ENCODE measurements at regions not wholly inside any gene's neighbourhood (a gene's known extent, or its start where the extent isn't known, plus 50 kb on each side); places are given as distances from the start of the nearest gene placed in this dataset.

DNA sequence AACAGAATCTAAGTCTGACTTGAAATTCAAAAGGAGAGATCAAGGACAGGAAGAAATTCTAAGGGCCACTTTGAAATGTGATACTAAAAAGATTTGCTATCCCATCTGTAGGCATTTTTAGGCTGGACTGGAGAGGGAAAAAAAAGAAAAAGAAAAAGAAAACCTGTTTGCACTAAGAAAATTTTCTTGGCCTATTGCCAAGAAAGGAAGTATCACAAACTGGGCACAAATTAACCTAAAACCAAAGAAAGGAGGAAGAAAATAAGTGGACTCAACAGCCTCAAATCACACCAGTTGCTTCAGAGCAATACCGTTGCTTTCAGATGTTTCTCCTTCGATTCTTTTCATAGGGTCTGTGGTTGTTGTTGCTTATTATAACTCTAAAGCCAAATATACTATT is 287.9 kb upstream of the VRK2 start:
- DNase-seq = no peak

DNA sequence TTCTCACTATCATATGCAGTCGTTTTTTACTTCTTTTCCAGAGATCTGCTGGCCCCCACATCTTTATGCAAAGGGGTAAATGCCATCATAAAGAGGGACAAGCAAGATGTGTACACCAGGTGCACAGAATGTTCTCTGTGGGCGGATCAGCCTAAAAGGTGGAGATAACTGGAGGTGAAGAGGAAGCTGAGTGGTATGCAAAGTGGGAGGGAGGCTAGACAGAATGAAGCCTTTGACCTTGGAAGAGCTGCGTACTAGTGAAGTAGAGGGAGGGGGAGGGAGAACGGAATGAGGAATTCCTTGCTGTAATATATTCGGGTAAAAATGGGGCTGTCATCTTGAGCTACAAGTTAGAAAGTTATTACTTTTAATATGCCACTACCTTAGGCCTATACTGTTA is 287.5 kb upstream of the VRK2 start:
- no peak for DNase-seq

DNA sequence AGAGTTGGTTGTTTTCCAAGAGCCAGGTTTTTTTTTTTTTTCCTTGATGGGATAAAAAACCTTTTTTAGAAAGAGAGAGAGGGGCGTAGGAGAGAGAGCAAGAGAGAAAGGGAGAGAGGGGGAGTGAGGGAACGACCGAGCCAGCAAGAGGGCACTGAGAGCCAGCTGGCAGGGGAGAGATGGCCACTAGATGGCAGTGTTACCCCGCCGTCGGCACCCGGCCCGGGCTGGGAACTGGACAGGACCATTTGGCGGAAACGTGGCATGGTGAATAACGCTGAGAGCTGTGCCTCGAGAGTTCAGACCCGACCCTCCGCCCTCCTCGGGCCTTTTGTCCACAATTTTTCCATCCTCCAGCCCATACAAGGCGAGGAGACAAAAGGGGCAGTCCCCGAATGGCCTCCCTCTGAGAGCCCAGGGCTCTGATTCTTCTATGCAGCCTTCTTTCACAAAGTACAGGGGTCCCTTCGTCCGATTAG is 286.7 kb upstream of the VRK2 start:
- DNase-seq = peak; percentile 87

DNA sequence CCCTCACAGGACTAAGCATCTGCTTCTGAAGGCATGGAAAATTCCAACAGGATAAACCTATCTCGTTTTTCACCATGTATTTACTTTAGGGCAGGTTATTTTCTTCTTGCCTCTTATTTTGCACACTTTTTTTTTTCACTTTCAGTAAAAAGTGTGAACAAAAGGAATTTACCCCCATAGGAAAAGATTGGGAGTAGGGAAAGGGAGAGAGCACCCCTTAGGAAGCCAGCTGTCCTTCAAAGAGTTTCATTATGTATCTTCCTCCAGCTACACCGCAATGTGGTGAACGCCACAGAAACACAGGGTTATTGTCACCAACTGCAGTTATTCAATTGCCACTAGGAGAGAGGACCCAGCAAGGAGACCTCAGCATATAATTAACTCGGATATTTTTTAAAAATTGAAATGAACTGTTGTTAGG is 286.2 kb upstream of the VRK2 start:
- peak; percentile 15 for DNase-seq

DNA sequence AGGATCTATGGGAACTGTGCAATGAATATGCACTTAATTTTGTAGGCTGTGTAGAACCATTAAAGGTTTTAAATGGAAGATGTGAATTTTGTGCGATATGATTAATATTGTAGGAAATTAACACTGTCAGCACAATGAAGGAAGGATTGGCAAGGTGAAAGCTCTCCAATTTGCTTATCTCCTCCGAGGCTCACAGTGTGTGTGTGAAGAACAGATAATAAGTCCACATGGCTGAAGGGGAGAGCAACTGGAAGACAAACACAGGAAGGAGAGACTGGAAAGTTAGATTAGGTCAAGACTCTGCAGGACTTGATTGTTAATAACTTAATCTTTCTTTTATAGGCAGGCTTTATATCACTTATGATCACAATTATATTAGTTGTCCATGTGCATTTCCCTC is 269.7 kb upstream of the VRK2 start:
- DNase-seq = no peak

DNA sequence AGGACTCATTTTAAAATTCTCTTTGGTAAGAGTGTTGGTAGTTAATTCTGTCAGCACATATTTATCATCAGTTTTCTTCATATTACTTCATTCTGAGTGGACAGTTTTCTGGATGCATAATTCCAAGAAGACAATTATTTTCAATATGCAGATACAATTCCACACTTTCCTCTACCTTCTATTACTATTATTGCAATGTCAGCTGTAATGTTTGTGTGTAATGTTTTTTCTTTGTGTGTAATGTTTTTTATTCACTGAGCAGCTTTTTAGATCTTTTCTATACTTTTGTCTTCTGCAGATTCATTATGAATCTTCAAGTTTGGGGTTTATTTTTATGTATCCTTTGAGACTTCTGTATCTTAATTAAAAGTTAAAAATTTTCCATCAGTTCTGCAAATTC is 264.0 kb upstream of the VRK2 start:
- no peak for DNase-seq

DNA sequence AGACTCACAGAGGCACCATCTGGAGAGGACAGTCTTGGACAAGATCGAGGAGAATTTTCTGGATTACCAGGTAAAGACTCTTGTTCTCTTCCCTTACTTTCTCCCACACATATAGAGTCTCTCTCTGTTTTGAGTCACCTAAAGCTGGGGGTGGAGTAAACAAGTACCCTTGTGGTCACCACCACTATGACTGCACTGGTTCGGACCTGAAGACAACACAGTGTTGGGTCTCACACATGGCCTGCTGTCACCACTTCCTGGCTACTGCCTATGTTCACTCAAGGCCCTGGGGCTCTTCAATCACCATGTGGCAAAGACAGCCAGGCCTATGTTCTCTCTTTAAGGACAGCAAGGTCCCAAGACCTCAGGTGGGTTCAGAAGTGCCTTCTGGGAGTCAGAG is 253.3 kb upstream of the VRK2 start:
- DNase-seq = no peak

DNA sequence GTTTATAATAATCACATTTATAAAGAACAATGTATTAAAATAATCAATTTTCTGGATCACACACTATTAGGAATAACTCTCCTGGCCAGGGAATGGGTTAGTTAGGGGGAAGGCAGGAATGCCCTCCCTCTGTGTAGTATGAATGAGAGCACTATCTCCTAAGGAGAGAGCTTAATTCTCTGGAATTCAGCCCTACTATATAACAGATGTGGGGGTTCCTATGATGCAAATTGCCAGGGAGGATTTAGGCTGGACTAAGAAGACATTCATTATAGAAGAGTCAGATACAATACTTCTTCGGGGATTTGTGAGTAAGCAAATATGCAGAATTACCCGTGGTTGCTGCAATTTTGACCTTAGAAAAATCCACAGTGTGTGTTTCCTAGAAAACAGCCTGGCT is 250.1 kb upstream of the VRK2 start:
- DNase-seq = no peak

DNA sequence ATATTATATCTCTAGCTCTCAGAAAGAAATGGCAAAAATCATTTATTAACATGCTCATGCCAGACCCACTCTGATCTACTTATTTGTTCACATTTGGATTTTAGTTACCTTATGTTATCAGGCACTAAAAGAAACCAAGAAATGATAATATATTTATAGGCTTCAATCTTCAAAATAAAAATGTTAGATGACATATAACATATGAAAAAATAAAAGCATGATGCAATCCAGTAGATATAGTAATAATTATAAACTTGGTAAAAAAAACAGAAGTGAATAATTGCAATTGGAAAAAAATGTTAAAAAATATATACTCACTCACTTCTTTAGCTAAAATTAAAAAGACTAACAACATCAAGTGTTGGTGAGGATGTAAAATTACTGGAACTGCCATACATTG is 248.3 kb upstream of the VRK2 start:
- DNase-seq = no peak

DNA sequence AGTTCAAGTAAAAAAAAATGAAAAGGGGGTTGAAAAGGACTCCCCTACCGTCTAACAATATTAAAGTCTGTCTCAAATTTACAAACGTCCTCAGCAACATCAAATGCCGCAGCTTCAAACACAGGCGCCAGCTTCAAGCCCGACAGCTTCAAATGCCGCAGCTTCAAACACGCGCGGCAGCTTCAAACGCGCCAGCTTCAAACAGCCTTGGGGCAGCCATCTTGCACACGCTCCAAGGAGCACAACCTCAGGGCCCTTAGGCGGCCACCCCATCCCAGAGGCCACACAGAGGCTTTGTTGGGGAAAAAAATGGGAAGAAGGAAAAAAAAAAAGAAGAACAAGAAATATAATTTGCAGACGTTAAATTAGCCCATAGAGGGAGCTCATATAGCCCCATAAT is 244.4 kb upstream of the VRK2 start:
- DNase-seq = no peak

DNA sequence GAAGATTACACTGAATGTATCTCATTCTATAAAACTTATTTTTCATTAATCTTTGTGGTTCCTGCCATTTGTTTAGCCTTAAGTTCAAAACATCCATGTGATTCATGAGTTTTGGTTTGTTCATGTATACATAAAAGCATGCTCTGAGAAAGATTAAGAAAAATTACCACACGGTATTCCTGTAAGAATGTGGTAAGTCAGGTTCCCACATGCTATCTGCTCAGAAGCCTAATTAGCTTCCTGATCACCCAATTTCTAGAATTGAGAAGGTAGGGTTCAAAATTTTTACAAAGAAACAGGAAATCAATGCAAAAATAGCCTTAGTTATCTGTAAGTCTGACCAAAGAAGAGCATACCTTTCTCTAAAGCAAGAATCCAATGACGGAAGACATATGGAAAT is 241.6 kb upstream of the VRK2 start:
- DNase-seq = no peak

DNA sequence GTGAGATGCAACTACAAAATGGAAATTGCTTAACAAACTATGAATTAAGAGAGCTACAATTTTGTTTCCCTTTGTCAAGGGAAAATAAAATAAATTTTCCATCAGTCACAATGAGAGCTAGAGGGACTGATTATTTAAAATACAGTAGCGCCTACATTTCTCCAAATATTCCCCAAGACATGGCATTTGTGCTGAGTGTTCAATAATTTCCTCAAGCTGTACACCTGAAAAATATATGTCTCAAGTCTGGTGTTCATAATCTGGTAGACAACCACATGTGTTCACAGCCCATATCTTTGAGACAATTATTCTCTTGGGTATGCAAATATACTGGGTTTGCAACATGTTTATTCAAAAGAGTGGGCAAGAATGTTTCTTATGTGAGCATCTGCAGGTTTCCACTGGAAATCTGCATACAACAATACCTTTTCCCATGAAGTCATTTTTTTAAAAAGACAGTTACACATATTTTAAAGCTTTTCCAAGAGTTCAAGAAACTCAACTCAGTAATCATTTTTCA is 240.1 kb upstream of the VRK2 start:
- DNase-seq = no peak

DNA sequence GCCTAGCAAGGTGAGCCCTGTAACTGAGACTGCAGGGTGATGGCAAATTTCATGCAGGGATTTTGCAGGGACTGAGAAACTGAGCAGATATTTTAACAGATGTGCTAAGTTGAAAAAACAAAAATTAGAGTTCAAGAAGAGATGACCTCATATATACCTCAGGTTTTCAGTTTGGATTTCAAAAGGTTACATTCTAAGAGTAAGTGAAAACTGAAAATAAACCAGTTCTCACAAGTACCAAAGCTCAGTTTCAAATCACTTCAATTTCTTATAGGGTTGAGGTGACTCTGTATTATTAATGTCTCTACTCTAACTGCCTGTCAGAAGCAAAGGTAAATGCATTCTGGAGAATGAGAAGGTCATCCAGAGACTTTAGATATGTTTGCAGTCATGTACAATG is 237.4 kb upstream of the VRK2 start:
- no peak for DNase-seq

DNA sequence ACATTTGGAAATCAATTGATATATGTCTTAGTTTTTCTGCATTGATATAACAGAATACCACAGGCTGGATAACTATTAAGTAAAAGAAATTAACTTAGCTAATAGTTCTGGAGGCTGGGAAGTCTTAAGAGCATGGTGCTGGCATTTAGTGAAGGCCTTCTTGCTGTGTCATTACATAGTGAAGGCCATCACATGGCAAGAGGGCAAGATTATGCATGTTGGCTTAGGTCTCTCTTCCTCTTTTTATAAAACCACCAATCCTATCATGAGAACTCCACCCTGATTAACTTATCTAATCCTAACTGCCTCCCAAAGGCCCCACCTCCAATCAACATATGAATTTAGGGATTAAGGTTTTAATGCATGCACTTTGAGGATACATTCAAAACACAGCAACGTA is 225.5 kb upstream of the VRK2 start:
- DNase-seq = no peak

DNA sequence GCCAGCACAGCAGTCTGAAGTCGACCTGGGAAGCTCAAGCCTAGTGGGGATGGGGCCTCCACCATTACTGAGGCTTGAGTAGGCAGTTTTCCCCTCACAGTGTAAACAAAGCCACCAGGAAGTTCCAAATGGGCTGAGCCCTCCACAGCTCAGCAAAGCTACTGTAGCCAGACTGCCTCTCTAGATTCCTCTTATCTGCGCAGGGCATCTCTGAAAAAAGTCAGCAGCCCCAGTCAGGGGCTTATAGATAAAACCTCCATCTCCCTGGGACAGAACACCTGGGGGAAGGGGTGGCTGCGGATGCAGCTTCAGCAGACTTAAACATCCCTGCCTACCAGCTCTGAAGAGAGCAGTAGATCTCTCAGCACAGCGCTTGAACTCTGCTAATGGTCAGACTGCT is 218.4 kb upstream of the VRK2 start:
- DNase-seq = no peak

DNA sequence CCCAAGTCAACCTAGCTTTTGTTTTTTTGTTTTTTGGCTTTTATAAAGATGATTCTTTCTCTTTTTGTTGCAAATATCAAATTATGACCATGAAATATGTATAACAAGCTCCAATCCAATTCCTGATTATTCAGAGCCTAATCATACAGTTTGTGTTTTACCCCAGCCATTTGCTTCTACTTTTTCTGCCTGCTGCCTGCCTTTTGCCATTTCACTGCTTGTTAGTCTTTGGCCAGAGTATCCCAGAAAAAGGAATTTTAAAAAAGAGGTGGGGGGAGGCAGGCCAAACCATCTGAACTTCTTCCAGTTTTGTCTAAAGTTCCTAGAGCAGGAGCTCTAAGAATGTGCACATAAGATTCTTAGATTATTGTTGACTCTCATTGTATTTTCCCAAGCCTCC is 211.9 kb upstream of the VRK2 start:
- no peak for DNase-seq

DNA sequence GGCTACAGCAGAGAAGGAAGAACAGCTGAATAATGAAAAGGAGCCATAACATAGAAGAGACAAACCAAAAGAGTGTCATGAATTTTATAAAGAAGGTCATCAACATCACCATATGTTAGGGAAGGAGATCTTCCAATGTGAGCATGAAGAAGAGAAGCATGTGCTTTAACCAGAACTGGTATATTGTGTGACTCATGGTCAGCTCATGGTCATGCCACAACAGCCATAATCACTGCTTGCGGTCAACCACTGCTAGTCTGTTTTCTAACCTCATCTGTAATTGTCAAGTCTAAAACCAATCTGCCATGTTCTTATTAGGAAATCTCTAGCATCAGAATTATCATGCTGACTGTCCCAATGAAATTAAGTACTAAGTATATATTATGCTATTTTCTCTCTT is 204.1 kb upstream of the VRK2 start:
- no peak for DNase-seq

DNA sequence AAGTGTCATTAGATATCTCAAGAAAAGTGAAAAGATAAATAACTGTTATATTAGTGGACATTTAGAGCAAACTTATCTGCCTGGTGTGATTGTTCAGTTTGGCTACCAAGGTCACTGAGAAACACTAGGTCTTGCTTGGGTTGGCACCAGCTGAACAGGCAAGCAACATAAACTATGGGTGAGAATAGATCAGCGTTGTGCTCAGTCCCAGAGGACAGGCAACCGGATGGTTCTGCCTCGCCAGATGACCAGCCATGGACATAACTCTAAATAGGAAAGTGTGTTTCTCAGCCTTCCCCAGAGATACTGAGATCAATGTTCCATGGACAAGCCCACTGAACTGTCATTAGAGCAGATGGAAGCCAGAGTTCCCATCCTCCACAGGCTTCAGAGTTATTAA is 203.4 kb upstream of the VRK2 start:
- no peak for DNase-seq

DNA sequence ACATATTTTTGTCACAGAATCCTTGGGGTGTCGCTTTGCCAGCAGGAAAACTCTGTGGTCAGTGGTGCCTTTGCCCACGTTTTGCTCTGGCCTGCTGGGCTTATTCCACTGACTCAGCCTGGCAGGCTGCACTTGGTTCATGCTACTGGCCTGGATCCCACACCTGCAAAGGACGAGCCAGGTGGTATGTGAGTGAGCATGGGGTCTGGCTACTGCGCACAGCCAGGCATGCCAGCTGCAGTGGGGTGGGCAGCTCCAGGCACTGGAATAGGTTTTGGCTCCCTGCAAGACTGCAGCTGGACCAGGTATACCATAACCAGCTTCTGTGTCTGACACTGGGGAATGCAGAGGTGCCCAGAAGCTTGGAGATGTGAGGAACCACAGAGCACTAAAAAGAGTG is 197.9 kb upstream of the VRK2 start:
- no peak for DNase-seq

DNA sequence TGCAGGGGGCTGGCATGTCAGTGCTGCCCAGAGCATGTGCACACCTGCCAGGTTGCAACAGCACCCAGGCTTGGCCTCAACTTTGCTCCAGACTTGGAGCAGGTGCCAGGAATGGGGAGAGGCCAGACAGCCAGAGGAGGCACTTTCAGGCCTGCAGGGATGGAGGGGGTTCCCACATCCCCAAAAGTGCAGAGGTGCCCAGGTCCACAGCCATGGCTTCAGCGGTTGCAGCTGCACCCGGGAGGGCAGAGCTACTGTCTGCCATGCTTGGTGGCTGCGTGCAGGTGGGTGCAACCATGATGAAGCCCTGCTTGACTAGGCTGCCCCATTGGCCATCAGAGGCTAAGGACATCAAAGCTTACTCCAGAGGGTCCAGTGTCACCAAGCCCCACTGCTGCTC is 196.8 kb upstream of the VRK2 start:
- DNase-seq = no peak

DNA sequence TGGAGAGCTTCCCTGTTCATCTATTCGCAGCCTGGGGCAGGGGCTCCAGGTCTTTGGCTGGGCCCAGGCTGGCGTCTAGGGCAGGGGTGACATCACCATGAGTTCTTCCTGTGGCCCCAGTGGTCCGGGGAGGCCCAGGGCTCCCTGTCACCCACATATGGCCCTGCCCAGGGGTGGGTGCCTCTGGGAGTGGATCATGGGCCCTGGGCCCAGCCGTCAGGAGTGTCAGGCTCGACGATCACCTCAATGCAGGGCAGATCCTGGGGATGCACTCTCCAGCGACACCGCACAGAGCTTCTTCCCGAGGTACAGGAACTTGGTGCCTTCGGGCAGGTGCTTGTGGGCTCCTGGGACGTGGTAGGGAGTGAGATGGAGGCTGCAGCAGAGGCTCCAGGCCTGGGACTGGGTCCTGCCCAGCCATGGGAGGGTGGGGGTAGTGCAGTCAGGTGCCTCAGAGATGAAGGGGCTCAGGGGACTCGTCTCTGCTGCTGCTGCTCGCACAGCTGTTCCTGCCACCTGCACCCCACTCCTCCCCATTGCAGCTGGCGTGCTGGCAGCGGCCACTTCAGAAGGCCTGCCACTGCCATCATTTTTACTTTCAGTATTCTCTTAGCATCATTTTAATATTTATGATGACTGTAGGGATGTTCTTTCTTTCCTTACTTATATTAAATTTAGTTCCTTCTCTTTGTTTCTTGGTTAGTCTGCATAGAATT is 196.0 kb upstream of the VRK2 start:
- DNase-seq = no peak

DNA sequence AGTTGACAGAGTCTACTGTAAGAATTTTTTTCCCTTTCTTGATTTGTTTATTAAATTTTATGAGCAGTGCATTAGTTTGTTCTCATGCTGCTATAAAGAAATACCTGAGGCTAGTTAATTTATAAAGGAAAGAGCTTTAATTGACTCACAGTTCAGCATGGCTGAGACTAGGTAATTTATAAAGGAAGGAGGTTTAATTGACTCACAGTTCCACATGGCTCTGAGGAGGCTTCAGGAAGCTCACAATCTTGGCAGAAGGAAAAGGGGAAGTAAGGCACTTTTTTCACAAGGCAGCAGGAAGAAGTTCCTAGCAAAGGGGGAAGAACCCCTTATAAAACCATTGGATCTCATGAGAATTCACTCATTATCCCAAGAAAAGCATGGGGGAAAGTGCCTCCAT is 191.4 kb upstream of the VRK2 start:
- DNase-seq = no peak

DNA sequence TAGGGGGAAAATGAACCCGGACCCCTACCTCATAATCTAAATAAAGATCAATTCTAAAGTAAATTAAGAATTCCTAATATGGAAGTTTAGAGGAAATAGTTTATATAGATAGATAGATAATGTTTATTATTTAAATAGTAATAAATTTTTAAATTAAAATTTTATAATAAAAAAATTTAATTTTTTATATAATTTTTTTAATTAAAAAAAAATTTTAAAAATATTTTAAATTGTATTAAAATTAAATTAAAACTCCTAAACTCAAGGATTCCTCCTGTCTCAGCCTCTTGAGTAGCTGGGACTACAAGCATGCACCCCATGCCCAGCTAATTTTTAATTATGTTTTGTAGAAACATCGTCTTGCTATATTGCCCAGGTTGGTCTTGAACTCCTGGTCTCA is 186.9 kb upstream of the VRK2 start:
- no peak for DNase-seq

DNA sequence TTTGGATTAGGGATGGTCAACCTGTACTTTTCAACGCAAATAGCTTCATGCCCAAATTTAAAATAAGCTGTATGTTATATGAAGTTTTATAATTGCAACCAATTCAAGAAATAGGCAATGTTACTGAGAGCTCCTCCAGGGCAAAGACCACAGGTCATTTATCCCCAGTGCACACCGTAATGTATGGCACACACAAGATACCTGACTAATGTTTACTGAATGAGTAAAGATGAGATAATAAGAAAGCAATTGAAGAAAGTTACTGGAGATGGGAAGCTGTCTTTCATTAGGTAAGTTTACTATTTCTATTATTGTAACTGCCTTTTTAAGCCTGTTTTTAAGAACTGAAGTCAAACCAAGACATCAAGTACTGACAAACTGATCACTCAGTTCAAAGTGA is 184.5 kb upstream of the VRK2 start:
- DNase-seq = no peak

DNA sequence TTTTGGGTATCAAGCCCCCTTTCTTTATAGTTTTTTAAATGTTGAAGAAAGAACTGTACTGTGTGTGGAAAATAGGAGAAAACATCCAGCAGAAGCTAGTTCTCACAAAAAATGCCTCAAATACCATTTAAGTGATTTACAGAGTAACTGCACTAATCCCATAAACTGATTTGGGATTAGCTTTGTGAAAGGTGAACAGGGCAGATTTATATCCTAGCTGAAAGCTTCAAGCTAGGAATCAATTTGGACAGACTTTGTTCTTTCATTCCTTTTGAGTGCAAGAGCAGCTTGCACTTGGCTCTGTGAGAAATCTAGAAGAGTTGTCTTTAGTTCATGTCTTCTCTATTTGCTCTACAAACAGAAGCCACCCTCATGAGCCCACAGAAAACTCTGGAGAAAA is 183.9 kb upstream of the VRK2 start:
- DNase-seq = no peak
